ENCODE measurements at regions not wholly inside any gene's neighbourhood (a gene's known extent, or its start where the extent isn't known, plus 50 kb on each side); places are given as distances from the start of the nearest gene placed in this dataset.

DNA sequence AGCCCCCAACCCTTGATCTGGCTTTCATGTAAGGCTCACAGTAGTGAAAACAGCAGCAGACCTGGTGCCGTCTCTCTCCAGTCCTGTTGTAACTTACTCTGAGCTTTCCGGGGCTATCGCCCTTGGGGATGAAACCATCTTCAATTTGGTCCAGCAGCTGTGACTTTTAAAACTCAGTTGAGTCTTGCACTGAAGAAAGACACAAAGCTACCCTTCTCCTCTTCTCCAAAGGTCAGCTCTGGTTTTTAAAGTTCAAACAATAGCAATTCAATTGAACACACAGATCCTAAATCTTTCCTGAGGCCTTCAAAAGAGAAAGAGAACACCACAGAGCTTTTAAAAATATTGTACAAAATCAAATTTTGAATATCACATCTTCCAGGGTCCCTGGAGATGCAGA, 83.5 kb downstream of the SNX5 start:
- Histone ChIP-seq H3K4me3 (ENCODE audit: low read depth, low read length) (no peak overlapping the region), H3K36me3 (ENCODE audit: control insufficient read depth, insufficient read depth, low read length) (no peaks in the 10 kb centered on the region), H3K27me3 (ENCODE audit: control insufficient read depth, insufficient read depth, low read length) (no peaks in the 10 kb centered on the region)
- FAIRE-seq: no peak
- TF ChIP-seq, protein P1, sequence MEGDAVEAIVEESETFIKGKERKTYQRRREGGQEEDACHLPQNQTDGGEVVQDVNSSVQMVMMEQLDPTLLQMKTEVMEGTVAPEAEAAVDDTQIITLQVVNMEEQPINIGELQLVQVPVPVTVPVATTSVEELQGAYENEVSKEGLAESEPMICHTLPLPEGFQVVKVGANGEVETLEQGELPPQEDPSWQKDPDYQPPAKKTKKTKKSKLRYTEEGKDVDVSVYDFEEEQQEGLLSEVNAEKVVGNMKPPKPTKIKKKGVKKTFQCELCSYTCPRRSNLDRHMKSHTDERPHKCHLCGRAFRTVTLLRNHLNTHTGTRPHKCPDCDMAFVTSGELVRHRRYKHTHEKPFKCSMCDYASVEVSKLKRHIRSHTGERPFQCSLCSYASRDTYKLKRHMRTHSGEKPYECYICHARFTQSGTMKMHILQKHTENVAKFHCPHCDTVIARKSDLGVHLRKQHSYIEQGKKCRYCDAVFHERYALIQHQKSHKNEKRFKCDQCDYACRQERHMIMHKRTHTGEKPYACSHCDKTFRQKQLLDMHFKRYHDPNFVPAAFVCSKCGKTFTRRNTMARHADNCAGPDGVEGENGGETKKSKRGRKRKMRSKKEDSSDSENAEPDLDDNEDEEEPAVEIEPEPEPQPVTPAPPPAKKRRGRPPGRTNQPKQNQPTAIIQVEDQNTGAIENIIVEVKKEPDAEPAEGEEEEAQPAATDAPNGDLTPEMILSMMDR (IDR thresholded peaks at IDR 0.05; ENCODE audit: insufficient read depth, low read length, severe bottlenecking): no peak
- DNase-seq (ENCODE audit: low read depth): no peak

DNA sequence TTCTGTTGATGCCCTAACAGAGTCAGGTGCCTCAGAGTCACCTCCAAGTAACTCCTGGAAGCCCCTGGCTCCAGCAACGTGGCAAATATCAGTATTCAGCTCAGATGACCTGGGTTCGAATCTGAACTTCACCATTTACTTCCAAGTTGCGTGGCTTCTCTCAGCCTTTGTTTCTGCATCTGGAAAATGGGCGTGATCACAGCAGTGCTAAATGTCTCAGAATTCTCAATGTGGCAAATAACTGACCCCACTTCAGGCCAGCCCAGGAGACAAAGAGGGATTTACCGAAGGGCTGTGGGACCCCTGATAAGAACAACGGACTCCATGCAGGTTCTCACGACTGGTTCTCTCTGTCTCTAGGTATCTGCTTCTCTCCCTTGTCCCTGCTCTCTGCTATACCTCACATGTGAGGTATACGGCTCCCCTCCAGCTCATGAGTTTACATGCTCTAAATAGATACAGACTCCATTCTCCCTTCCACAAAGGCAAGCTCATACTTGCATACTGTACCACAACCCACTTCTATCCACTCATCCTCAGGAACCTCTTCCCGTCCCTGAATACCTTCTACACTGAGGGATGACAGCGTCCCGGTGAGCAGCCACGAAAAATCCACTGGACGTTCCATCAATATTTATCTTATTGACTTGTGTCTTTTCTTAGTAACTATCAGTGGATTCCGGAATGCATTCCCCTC, 84.1 kb downstream of the SNX5 start:
- H3K27me3 ChIP-seq (ENCODE audit: control insufficient read depth, insufficient read depth, low read length): no peaks in the 10 kb centered on the region
- peak; percentile 75 for DNase-seq (ENCODE audit: low read depth)
- no peaks in the 10 kb centered on the region for H3K36me3 ChIP-seq (ENCODE audit: control insufficient read depth, insufficient read depth, low read length)
- FAIRE-seq: no peak
- no peak overlapping the region for H3K4me3 ChIP-seq (ENCODE audit: low read depth, low read length)
- TF ChIP-seq, protein P1 (IDR thresholded peaks at IDR 0.05; ENCODE audit: insufficient read depth, low read length, severe bottlenecking): no peak

DNA sequence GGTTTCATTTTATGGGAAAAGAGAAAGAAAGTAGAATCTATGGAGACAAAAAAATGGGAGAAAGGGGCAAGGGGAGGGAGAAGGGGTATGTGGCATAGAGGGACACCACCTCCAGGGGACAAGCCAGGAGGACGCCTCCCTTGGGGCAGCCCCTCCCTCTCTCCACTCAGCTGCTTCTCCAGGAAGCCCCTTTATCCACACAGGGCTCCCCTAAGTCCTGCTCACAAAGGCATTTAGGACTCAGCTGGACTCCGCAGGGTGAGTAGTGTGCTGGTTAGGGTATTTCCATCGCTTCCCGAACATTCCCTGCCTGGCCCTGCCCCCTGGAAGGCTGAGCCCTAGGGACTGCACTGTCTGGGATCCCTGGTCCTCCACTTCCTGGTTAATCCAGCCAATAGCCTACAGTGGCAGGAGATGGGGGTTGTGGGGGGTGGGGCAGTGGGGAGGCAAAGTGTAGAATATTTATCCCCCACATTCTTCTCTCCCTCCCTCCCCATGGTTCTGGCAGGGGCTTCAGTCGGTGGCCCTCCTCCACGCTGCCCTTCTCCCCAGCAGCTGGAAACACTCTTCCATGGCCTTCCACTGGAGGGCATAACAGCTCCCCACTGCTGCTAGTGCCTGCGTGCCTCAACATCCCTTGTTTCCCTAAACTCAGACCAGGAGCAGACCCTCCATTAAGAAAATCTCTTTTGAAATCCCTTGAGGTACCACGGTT, 84.8 kb downstream of the SNX5 start:
- no peak for FAIRE-seq

DNA sequence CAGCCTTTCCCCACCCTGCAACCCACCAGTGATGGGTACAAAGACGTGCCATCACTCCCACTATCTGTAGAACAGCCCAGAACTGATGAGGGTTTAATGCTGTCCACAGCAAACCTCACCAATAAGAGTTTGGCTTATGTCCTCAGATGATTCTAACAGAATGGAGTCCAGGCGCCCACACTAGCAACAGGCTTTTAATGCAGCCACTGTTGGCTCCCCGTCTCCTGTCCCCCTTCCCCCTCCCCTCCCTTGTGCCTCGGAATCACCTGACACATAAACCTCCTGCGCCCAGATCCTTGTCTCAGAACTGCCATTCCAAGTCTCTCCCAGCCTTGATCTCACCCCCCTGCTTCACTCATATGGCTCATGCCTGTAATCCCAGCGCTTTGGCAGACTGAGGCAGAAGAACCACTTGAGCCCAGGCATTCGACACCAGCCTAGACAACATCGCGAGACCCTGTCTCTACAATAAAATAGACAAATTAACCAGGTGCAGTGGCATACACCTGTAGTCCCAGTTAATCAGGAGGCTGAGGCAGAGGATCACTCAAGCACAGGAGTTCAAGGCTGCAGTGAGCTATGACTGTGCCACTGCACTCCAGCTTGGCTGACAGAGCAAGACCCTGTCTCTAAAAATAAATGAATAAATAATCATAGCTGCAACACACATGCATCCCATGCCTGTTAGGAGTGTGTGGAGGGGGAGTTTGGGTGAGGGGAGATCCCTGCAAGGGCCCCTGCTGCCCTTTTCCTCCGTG, 85.6 kb downstream of the SNX5 start:
- no peak for DNase-seq (ENCODE audit: low read depth)
- FAIRE-seq: no peak
- TF ChIP-seq, protein P1 (IDR thresholded peaks at IDR 0.05; ENCODE audit: insufficient read depth, low read length, severe bottlenecking): no peak
- no peaks in the 10 kb centered on the region for H3K36me3 ChIP-seq (ENCODE audit: control insufficient read depth, insufficient read depth, low read length)
- no peak overlapping the region for H3K4me3 ChIP-seq (ENCODE audit: low read depth, low read length)
- no peaks in the 10 kb centered on the region for H3K27me3 ChIP-seq (ENCODE audit: control insufficient read depth, insufficient read depth, low read length)

More for the DNA sequence above, 84.8 kb downstream of the SNX5 start:
- DNase-seq (ENCODE audit: low read depth): no peak
- no peak overlapping the region for H3K4me3 ChIP-seq (ENCODE audit: low read depth, low read length)
- no peaks in the 10 kb centered on the region for H3K36me3 ChIP-seq (ENCODE audit: control insufficient read depth, insufficient read depth, low read length)
- no peaks in the 10 kb centered on the region for H3K27me3 ChIP-seq (ENCODE audit: control insufficient read depth, insufficient read depth, low read length)
- TF ChIP-seq, protein P1 (IDR thresholded peaks at IDR 0.05; ENCODE audit: insufficient read depth, low read length, severe bottlenecking): peak; percentile 2

DNA sequence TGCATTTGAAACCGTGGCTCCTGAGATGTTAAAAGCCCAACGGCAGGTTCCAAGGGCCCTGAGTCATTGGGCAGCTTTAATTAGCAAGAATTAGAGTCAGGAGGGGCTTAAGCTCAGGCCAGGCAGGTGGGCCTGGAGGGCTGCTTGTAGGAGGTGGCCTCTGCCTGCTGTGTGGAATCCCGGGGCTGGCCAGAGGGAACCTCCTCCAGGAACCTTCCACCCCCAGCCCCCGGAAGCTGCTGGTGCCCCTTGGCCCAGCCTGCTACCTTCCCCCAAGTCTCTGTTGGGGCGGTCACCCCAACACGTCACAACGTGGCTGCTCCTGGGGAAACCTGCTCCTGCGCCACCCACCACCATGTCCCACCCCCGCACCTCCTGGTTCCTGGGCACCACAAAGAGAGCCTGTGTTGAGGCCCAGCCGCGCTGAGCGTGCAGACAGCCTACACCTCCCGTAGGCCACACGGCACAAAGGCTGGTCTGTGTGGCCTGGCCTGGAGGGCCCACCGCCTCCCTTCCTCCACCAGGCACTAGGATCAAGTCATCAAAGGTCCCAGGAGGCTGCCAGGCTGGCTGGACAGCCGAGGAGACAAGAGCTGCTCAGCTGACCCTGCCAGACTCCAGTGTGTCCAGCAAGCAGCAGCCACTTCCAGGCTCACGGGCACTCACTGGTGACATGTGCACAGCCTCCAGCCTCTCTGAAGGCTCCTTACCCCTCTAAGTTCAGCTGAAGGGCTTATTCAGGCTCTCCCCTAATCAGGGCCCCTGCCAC, 86.3 kb downstream of the SNX5 start:
- no peak overlapping the region for H3K4me3 ChIP-seq (ENCODE audit: low read depth, low read length)
- FAIRE-seq: no peak

More for the DNA sequence above, 86.3 kb downstream of the SNX5 start:
- Histone ChIP-seq H3K27me3 (ENCODE audit: control insufficient read depth, insufficient read depth, low read length) (no peaks in the 10 kb centered on the region), H3K36me3 (ENCODE audit: control insufficient read depth, insufficient read depth, low read length) (no peaks in the 10 kb centered on the region)
- DNase-seq (ENCODE audit: low read depth): no peak
- TF ChIP-seq, protein P1 (IDR thresholded peaks at IDR 0.05; ENCODE audit: insufficient read depth, low read length, severe bottlenecking): no peak

Measured in bronchial epithelial cell (primary cell).